IMR-90 (cell line): ENCODE measurements at regions not wholly inside any gene's neighbourhood (a gene's known extent, or its start where the extent isn't known, plus 50 kb on each side); places are given as distances from the start of the nearest gene placed in this dataset.

Experiments used
- ATAC-seq: fragments of 200-7000 bp; cut with Tn5 transposase; 2 replicates; pipeline ENCODE4 v1.9.1; 2020; ENCODE audit warnings: low read depth, mild to moderate bottlenecking, moderate library complexity
- BruUV-seq: library from RNA; stranded (reverse); fragments of 400-500 nt; replicated peaks from 2 replicates; lab custom pipeline; 2021; lab: Mats Ljungman, UMichigan
- CTCF ChIA-PET: fragments of 300-600 bp; formaldehyde crosslinking; extraction: SDS; loops from one replicate; lab custom pipeline; 2021; ENCODE audit warnings: antibody characterized with exemption; lab: Yijun Ruan, JAX
- POLR2A ChIA-PET: fragments of 300-600 bp; sonication (Branson Sonifier 250); formaldehyde crosslinking; loops from one replicate; lab custom pipeline; 2022; ENCODE audit warnings: antibody characterized with exemption; ENCODE audit not compliant: unreplicated experiment; lab: Charles Lee
- DNase-seq: peaks from one replicate; pipeline ENCODE4 v3.0.0; 2013
- H2AFZ ChIP-seq: replicated peaks from 2 replicates; pipeline ENCODE3; 2013; ENCODE audit warnings: low read length, mild to moderate bottlenecking; ENCODE audit not compliant: poor library complexity
- H2AK5ac ChIP-seq: 2 replicates; pipeline ENCODE4 v1.6.1; 2013; ENCODE audit warnings: low read depth, low read length, inconsistent platforms
- H2AK9ac ChIP-seq: replicated peaks from 2 replicates; pipeline ENCODE3; 2013; ENCODE audit warnings: mild to moderate bottlenecking, low read depth, low read length, moderate library complexity; ENCODE audit not compliant: poor library complexity
- H2BK120ac ChIP-seq: 2 replicates; pipeline ENCODE4 v1.6.1; 2013; ENCODE audit warnings: low read depth, low read length, inconsistent platforms
- H2BK15ac ChIP-seq: 3 replicates; pipeline ENCODE4 v1.6.1; 2013; ENCODE audit warnings: low read depth, low read length, inconsistent platforms
- H2BK20ac ChIP-seq: 2 replicates; pipeline ENCODE4 v1.6.1; 2013; ENCODE audit warnings: low read depth, mild to moderate bottlenecking, inconsistent platforms, low read length, moderate library complexity
- H2BK5ac ChIP-seq: 2 replicates; pipeline ENCODE4 v1.6.1; 2013; ENCODE audit warnings: mild to moderate bottlenecking, low read depth, low read length, inconsistent platforms; ENCODE audit not compliant: poor library complexity, severe bottlenecking
- H3K14ac ChIP-seq: replicated peaks from 2 replicates; pipeline ENCODE4 v1.6.1; 2013; ENCODE audit warnings: low read depth, low read length, inconsistent platforms
- H3K18ac ChIP-seq: 2 replicates; pipeline ENCODE4 v1.6.1; 2013; ENCODE audit warnings: low read depth, low read length, control low read depth
- H3K23ac ChIP-seq: 2 replicates; pipeline ENCODE4 v1.6.1; 2013; ENCODE audit warnings: low read depth, low read length, inconsistent platforms
- H3K27ac ChIP-seq: 2 replicates; pipeline ENCODE4 v1.5.1; 2013; ENCODE audit warnings: mild to moderate bottlenecking, control low read depth, low read length; ENCODE audit not compliant: insufficient read depth
- H3K27me3 ChIP-seq: 2 replicates; pipeline ENCODE4 v1.6.1; 2013; ENCODE audit warnings: low read length; ENCODE audit not compliant: control insufficient read depth, insufficient read depth
- H3K36me3 ChIP-seq: 2 replicates; pipeline ENCODE4 v1.6.1; 2013; ENCODE audit warnings: low read length, mixed read lengths; ENCODE audit not compliant: control insufficient read depth, insufficient read depth
- H3K4ac ChIP-seq: 2 replicates; pipeline ENCODE4 v1.6.1; 2013; ENCODE audit warnings: low read depth, low read length, inconsistent platforms
- H3K4me1 ChIP-seq: 2 replicates; pipeline ENCODE4 v1.6.1; 2013; ENCODE audit warnings: low read length, mixed read lengths; ENCODE audit not compliant: control insufficient read depth, insufficient read depth
- H3K4me2 ChIP-seq: 2 replicates; pipeline ENCODE4 v1.6.1; 2013; ENCODE audit warnings: low read depth, mild to moderate bottlenecking, control low read depth, low read length, moderate library complexity
- H3K4me3 ChIP-seq: 2 replicates; pipeline ENCODE4 v1.5.1; 2013; ENCODE audit warnings: low read depth, mild to moderate bottlenecking, control low read depth, low read length, moderate library complexity; ENCODE audit not compliant: insufficient read depth
- H3K56ac ChIP-seq: 2 replicates; pipeline ENCODE4 v1.6.1; 2013; ENCODE audit warnings: low read length, inconsistent platforms; ENCODE audit not compliant: insufficient read depth; ENCODE audit errors: extremely low read depth
- H3K79me1 ChIP-seq, 2 experiments: 2 replicates each; pipeline ENCODE4 v1.6.1; 2013; ENCODE audit warnings: low read length in 2 of 2, inconsistent platforms in 1 of 2, low read depth in 1 of 2
- H3K9ac ChIP-seq: 2 replicates; pipeline ENCODE4 v1.6.1; 2013; ENCODE audit warnings: low read depth, low read length, control low read depth
- H3K9me1 ChIP-seq: 2 replicates; pipeline ENCODE4 v1.6.1; 2013; ENCODE audit warnings: low read length, inconsistent platforms; ENCODE audit not compliant: insufficient read depth
- H3K9me3 ChIP-seq: 2 replicates; pipeline ENCODE4 v1.6.1; 2013; ENCODE audit warnings: low read length; ENCODE audit not compliant: control insufficient read depth, insufficient read depth
- H4K20me1 ChIP-seq: 2 replicates; pipeline ENCODE4 v1.6.1; 2013; ENCODE audit warnings: low read length, inconsistent platforms; ENCODE audit not compliant: insufficient read depth
- H4K5ac ChIP-seq: 2 replicates; pipeline ENCODE4 v1.6.1; 2013; ENCODE audit warnings: mild to moderate bottlenecking, low read depth, low read length, control low read depth
- H4K8ac ChIP-seq, 2 experiments: 2 replicates each; pipeline ENCODE4 v1.6.1; 2013; ENCODE audit warnings: low read depth in 2 of 2, low read length in 2 of 2, control low read depth in 1 of 2, inconsistent platforms in 1 of 2
- H4K91ac ChIP-seq: 2 replicates; pipeline ENCODE4 v1.6.1; 2013; ENCODE audit warnings: low read depth, low read length, inconsistent platforms; ENCODE audit not compliant: insufficient read depth
- BHLHE40 ChIP-seq: fragments of 150-350 bp; IDR thresholded peaks from 2 replicates; pipeline ENCODE4 v1.6.1; 2016; ENCODE audit warnings: mild to moderate bottlenecking, low read depth, low read length
- CEBPB ChIP-seq: IDR thresholded peaks from 2 replicates; pipeline ENCODE4 v1.6.1; 2012; ENCODE audit warnings: low read depth, low read length, improper control_type of control experiment
- CHD1 ChIP-seq: IDR thresholded peaks from 2 replicates; pipeline ENCODE4 v1.6.1; 2012; ENCODE audit warnings: low read depth, low read length, improper control_type of control experiment
- FOS ChIP-seq: fragments of 150-350 bp; IDR thresholded peaks from 2 replicates; pipeline ENCODE4 v1.6.1; 2016; ENCODE audit warnings: low read depth, low read length
- MAFK ChIP-seq: IDR thresholded peaks from 2 replicates; pipeline ENCODE4 v1.6.1; 2012; ENCODE audit warnings: low read depth, low read length, improper control_type of control experiment
- MAZ ChIP-seq: IDR thresholded peaks from 2 replicates; pipeline ENCODE4 v1.6.1; 2012; ENCODE audit warnings: low read depth, mild to moderate bottlenecking, low read length, improper control_type of control experiment, moderate library complexity, borderline replicate concordance
- MXI1 ChIP-seq: IDR thresholded peaks from 2 replicates; pipeline ENCODE4 v1.6.1; 2012; ENCODE audit warnings: low read depth, mild to moderate bottlenecking, low read length, moderate library complexity, borderline replicate concordance
- NFE2L2 ChIP-seq: fragments of 150-350 bp; IDR thresholded peaks from 2 replicates; pipeline ENCODE4 v1.6.1; 2016; ENCODE audit warnings: low read depth, mild to moderate bottlenecking, low read length
- POLR2A ChIP-seq: IDR thresholded peaks from 2 replicates; pipeline ENCODE4 v1.6.1; 2012; ENCODE audit warnings: mild to moderate bottlenecking, low read depth, low read length
- RAD21 ChIP-seq: IDR thresholded peaks from 2 replicates; pipeline ENCODE4 v1.6.1; 2012; ENCODE audit warnings: low read length, improper control_type of control experiment
- RCOR1 ChIP-seq: IDR thresholded peaks from 2 replicates; pipeline ENCODE4 v1.6.1; 2012; ENCODE audit warnings: mild to moderate bottlenecking, low read length, improper control_type of control experiment; ENCODE audit not compliant: insufficient replicate concordance
- RFX5 ChIP-seq: IDR thresholded peaks from 2 replicates; pipeline ENCODE4 v1.8.0; 2012; ENCODE audit warnings: low read depth, mild to moderate bottlenecking, low read length, moderate library complexity
- SMC3 ChIP-seq: fragments of 150-350 bp; IDR thresholded peaks from 2 replicates; pipeline ENCODE4 v1.6.1; 2016; ENCODE audit warnings: low read depth, mild to moderate bottlenecking, antibody characterized with exemption, low read length, moderate library complexity
- WGBS, 2 experiments: methylation state at CpG; one replicate each; pipeline versions ENCODE4 v1.1.5 to v1.1.7; 2013; ENCODE audit warnings: missing lambda C conversion rate in 2 of 2; ENCODE audit not compliant: insufficient read length in 1 of 2; ENCODE audit errors: extremely low coverage in 2 of 2; 5-methylcytosine and 5-hydroxymethylcytosine counted together
- dilution Hi-C: fragments of 300-500 bp; cut with HindIII; formaldehyde crosslinking; loops from one replicate; pipeline ENCODE4 v1.14.3; 2018; ENCODE audit warnings: low sequenced_read_pairs; ENCODE audit not compliant: unreplicated experiment
- in situ Hi-C: fragments of 300-500 bp; cut with MboI; formaldehyde crosslinking; loops from 3 replicates; pipeline ENCODE4 v1.14.3; 2019; ENCODE audit warnings: low sequenced_read_pairs, inconsistent platforms, mixed read lengths
- intact Hi-C: fragments of 100-400 bp; cut with micrococcal nuclease; formaldehyde crosslinking; loops from 2 replicates; pipeline ENCODE4 v1.10.0; 2022
- TF ChIP-seq, protein P1 (sequence below): fragments of 150-350 bp; IDR thresholded peaks from 2 replicates; pipeline ENCODE4 v1.6.1; 2016; ENCODE audit warnings: low read depth, mild to moderate bottlenecking, low read length, moderate library complexity, borderline replicate concordance
- TF ChIP-seq, protein P2 (sequence below): conservative IDR thresholded peaks from 2 replicates; pipeline ENCODE4 v1.5.1; 2012; ENCODE audit warnings: mild to moderate bottlenecking, low read depth, low read length, improper control_type of control experiment
- TF ChIP-seq, protein P3 (sequence below): fragments of 150-350 bp; IDR thresholded peaks from 2 replicates; pipeline ENCODE4 v1.6.1; 2017; ENCODE audit warnings: mild to moderate bottlenecking, antibody characterized with exemption, low read length, low read depth

DNA sequence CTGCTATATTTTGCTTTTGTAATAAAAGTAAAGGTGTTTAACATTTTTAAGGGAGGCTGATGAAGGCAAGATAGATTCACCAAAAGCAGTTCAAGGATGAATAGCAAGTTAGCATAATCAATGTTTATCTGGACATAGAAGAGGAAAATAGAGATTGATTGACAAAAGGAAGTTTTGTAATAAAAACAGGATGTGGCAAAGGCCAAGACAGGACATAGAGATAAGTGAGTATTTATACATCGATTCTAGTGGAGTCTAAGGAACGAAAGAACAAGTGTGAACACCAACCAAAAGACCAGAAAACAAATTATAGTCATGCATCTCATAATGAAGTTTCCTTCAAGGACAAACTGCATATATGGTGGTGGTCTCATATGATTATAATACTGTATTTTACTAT, 123.8 kb downstream of the CCDC71L start:
- no peak overlapping the region for H3K14ac ChIP-seq
- DNase-seq (no peak), ATAC-seq (no peak)
- H4K20me1 ChIP-seq, result no peaks in the 10 kb centered on the region
- no peak overlapping the region for H4K5ac ChIP-seq
- no peak overlapping the region for H2AFZ ChIP-seq
- BruUV-seq, result no TSS peak
- H3K4me2 ChIP-seq, result no peak overlapping the region
- no peak overlapping the region for H3K9ac ChIP-seq
- H4K91ac ChIP-seq, result no peak overlapping the region
- 0 out of 2 replicates have a peak, but pooled peaks cover 2% of the 10 kb centered on the region for H3K4me1 ChIP-seq
- H3K36me3 ChIP-seq, result no peaks in the 10 kb centered on the region
- no peak overlapping the region for H3K56ac ChIP-seq
- H3K18ac ChIP-seq, result no peak overlapping the region
- in situ Hi-C loops (no loop called here), intact Hi-C loops (no loop called here), dilution Hi-C loops (no loop called here)
- no peak overlapping the region for H2BK5ac ChIP-seq
- H3K9me3 ChIP-seq, result peaks cover 2% of the 10 kb centered on the region; the same call in 1 of the 2 replicates
- H3K4me3 ChIP-seq, result no peak overlapping the region
- no peak overlapping the region for H3K27ac ChIP-seq
- ChIA-PET POLR2A (no interaction called here), CTCF (no interaction called here)
- H2AK5ac ChIP-seq, result no peak overlapping the region
- WGBS, 2 experiments, result no CpG with 5 or more reads among the region's 2 CpGs
- no peak overlapping the region for H4K8ac ChIP-seq
- no peaks in the 10 kb centered on the region; the same call in 1 of the 2 replicates for H3K9me1 ChIP-seq
- H2AK9ac ChIP-seq, result no peak overlapping the region
- H3K79me1 ChIP-seq, result no peaks in the 10 kb centered on the region
- H2BK120ac ChIP-seq, result no peak overlapping the region
- TF ChIP-seq MAFK (no peak), MXI1 (no peak), MAZ (no peak), CHD1 (no peak), RAD21 (no peak), RFX5 (no peak), POLR2A (no peak), BHLHE40 (no peak), CEBPB (no peak), SMC3 (no peak), FOS (no peak), NFE2L2 (no peak), RCOR1 (no peak)
- TF ChIP-seq, protein P1, sequence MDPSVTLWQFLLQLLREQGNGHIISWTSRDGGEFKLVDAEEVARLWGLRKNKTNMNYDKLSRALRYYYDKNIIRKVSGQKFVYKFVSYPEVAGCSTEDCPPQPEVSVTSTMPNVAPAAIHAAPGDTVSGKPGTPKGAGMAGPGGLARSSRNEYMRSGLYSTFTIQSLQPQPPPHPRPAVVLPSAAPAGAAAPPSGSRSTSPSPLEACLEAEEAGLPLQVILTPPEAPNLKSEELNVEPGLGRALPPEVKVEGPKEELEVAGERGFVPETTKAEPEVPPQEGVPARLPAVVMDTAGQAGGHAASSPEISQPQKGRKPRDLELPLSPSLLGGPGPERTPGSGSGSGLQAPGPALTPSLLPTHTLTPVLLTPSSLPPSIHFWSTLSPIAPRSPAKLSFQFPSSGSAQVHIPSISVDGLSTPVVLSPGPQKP, result no peak
- TF ChIP-seq, protein P2, sequence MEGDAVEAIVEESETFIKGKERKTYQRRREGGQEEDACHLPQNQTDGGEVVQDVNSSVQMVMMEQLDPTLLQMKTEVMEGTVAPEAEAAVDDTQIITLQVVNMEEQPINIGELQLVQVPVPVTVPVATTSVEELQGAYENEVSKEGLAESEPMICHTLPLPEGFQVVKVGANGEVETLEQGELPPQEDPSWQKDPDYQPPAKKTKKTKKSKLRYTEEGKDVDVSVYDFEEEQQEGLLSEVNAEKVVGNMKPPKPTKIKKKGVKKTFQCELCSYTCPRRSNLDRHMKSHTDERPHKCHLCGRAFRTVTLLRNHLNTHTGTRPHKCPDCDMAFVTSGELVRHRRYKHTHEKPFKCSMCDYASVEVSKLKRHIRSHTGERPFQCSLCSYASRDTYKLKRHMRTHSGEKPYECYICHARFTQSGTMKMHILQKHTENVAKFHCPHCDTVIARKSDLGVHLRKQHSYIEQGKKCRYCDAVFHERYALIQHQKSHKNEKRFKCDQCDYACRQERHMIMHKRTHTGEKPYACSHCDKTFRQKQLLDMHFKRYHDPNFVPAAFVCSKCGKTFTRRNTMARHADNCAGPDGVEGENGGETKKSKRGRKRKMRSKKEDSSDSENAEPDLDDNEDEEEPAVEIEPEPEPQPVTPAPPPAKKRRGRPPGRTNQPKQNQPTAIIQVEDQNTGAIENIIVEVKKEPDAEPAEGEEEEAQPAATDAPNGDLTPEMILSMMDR, result no peak
- TF ChIP-seq, protein P3, sequence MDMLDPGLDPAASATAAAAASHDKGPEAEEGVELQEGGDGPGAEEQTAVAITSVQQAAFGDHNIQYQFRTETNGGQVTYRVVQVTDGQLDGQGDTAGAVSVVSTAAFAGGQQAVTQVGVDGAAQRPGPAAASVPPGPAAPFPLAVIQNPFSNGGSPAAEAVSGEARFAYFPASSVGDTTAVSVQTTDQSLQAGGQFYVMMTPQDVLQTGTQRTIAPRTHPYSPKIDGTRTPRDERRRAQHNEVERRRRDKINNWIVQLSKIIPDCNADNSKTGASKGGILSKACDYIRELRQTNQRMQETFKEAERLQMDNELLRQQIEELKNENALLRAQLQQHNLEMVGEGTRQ, result no peak
- H3K27me3 ChIP-seq, result no peaks in the 10 kb centered on the region
- no peak overlapping the region for H2BK20ac ChIP-seq
- no peak overlapping the region for H3K4ac ChIP-seq
- H3K23ac ChIP-seq, result no peak overlapping the region
- no peak overlapping the region for H2BK15ac ChIP-seq
